IMR-90 (cell line): ENCODE measurements at regions not wholly inside any gene's neighbourhood (a gene's known extent, or its start where the extent isn't known, plus 50 kb on each side); places are given as distances from the start of the nearest gene placed in this dataset.

Experiments used
- ATAC-seq: fragments of 200-7000 bp; cut with Tn5 transposase; 2 replicates; pipeline ENCODE4 v1.9.1; 2020; ENCODE audit warnings: low read depth, mild to moderate bottlenecking, moderate library complexity
- BruUV-seq: library from RNA; stranded (reverse); fragments of 400-500 nt; replicated peaks from 2 replicates; lab custom pipeline; 2021; lab: Mats Ljungman, UMichigan
- CTCF ChIA-PET: fragments of 300-600 bp; formaldehyde crosslinking; extraction: SDS; loops from one replicate; lab custom pipeline; 2021; ENCODE audit warnings: antibody characterized with exemption; lab: Yijun Ruan, JAX
- POLR2A ChIA-PET: fragments of 300-600 bp; sonication (Branson Sonifier 250); formaldehyde crosslinking; loops from one replicate; lab custom pipeline; 2022; ENCODE audit warnings: antibody characterized with exemption; ENCODE audit not compliant: unreplicated experiment; lab: Charles Lee
- DNase-seq: peaks from one replicate; pipeline ENCODE4 v3.0.0; 2013
- H2AFZ ChIP-seq: replicated peaks from 2 replicates; pipeline ENCODE3; 2013; ENCODE audit warnings: low read length, mild to moderate bottlenecking; ENCODE audit not compliant: poor library complexity
- H2AK5ac ChIP-seq: 2 replicates; pipeline ENCODE4 v1.6.1; 2013; ENCODE audit warnings: low read depth, low read length, inconsistent platforms
- H2AK9ac ChIP-seq: replicated peaks from 2 replicates; pipeline ENCODE3; 2013; ENCODE audit warnings: mild to moderate bottlenecking, low read depth, low read length, moderate library complexity; ENCODE audit not compliant: poor library complexity
- H2BK120ac ChIP-seq: 2 replicates; pipeline ENCODE4 v1.6.1; 2013; ENCODE audit warnings: low read depth, low read length, inconsistent platforms
- H2BK15ac ChIP-seq: 3 replicates; pipeline ENCODE4 v1.6.1; 2013; ENCODE audit warnings: low read depth, low read length, inconsistent platforms
- H2BK20ac ChIP-seq: 2 replicates; pipeline ENCODE4 v1.6.1; 2013; ENCODE audit warnings: low read depth, mild to moderate bottlenecking, inconsistent platforms, low read length, moderate library complexity
- H2BK5ac ChIP-seq: 2 replicates; pipeline ENCODE4 v1.6.1; 2013; ENCODE audit warnings: mild to moderate bottlenecking, low read depth, low read length, inconsistent platforms; ENCODE audit not compliant: poor library complexity, severe bottlenecking
- H3K14ac ChIP-seq: replicated peaks from 2 replicates; pipeline ENCODE4 v1.6.1; 2013; ENCODE audit warnings: low read depth, low read length, inconsistent platforms
- H3K18ac ChIP-seq: 2 replicates; pipeline ENCODE4 v1.6.1; 2013; ENCODE audit warnings: low read depth, low read length, control low read depth
- H3K23ac ChIP-seq: 2 replicates; pipeline ENCODE4 v1.6.1; 2013; ENCODE audit warnings: low read depth, low read length, inconsistent platforms
- H3K27ac ChIP-seq: 2 replicates; pipeline ENCODE4 v1.5.1; 2013; ENCODE audit warnings: mild to moderate bottlenecking, control low read depth, low read length; ENCODE audit not compliant: insufficient read depth
- H3K27me3 ChIP-seq: 2 replicates; pipeline ENCODE4 v1.6.1; 2013; ENCODE audit warnings: low read length; ENCODE audit not compliant: control insufficient read depth, insufficient read depth
- H3K36me3 ChIP-seq: 2 replicates; pipeline ENCODE4 v1.6.1; 2013; ENCODE audit warnings: low read length, mixed read lengths; ENCODE audit not compliant: control insufficient read depth, insufficient read depth
- H3K4ac ChIP-seq: 2 replicates; pipeline ENCODE4 v1.6.1; 2013; ENCODE audit warnings: low read depth, low read length, inconsistent platforms
- H3K4me1 ChIP-seq: 2 replicates; pipeline ENCODE4 v1.6.1; 2013; ENCODE audit warnings: low read length, mixed read lengths; ENCODE audit not compliant: control insufficient read depth, insufficient read depth
- H3K4me2 ChIP-seq: 2 replicates; pipeline ENCODE4 v1.6.1; 2013; ENCODE audit warnings: low read depth, mild to moderate bottlenecking, control low read depth, low read length, moderate library complexity
- H3K4me3 ChIP-seq: 2 replicates; pipeline ENCODE4 v1.5.1; 2013; ENCODE audit warnings: low read depth, mild to moderate bottlenecking, control low read depth, low read length, moderate library complexity; ENCODE audit not compliant: insufficient read depth
- H3K56ac ChIP-seq: 2 replicates; pipeline ENCODE4 v1.6.1; 2013; ENCODE audit warnings: low read length, inconsistent platforms; ENCODE audit not compliant: insufficient read depth; ENCODE audit errors: extremely low read depth
- H3K79me1 ChIP-seq, 2 experiments: 2 replicates each; pipeline ENCODE4 v1.6.1; 2013; ENCODE audit warnings: low read length in 2 of 2, inconsistent platforms in 1 of 2, low read depth in 1 of 2
- H3K9ac ChIP-seq: 2 replicates; pipeline ENCODE4 v1.6.1; 2013; ENCODE audit warnings: low read depth, low read length, control low read depth
- H3K9me1 ChIP-seq: 2 replicates; pipeline ENCODE4 v1.6.1; 2013; ENCODE audit warnings: low read length, inconsistent platforms; ENCODE audit not compliant: insufficient read depth
- H3K9me3 ChIP-seq: 2 replicates; pipeline ENCODE4 v1.6.1; 2013; ENCODE audit warnings: low read length; ENCODE audit not compliant: control insufficient read depth, insufficient read depth
- H4K20me1 ChIP-seq: 2 replicates; pipeline ENCODE4 v1.6.1; 2013; ENCODE audit warnings: low read length, inconsistent platforms; ENCODE audit not compliant: insufficient read depth
- H4K5ac ChIP-seq: 2 replicates; pipeline ENCODE4 v1.6.1; 2013; ENCODE audit warnings: mild to moderate bottlenecking, low read depth, low read length, control low read depth
- H4K8ac ChIP-seq, 2 experiments: 2 replicates each; pipeline ENCODE4 v1.6.1; 2013; ENCODE audit warnings: low read depth in 2 of 2, low read length in 2 of 2, control low read depth in 1 of 2, inconsistent platforms in 1 of 2
- H4K91ac ChIP-seq: 2 replicates; pipeline ENCODE4 v1.6.1; 2013; ENCODE audit warnings: low read depth, low read length, inconsistent platforms; ENCODE audit not compliant: insufficient read depth
- BHLHE40 ChIP-seq: fragments of 150-350 bp; IDR thresholded peaks from 2 replicates; pipeline ENCODE4 v1.6.1; 2016; ENCODE audit warnings: mild to moderate bottlenecking, low read depth, low read length
- MAFK ChIP-seq: IDR thresholded peaks from 2 replicates; pipeline ENCODE4 v1.6.1; 2012; ENCODE audit warnings: low read depth, low read length, improper control_type of control experiment
- RFX5 ChIP-seq: IDR thresholded peaks from 2 replicates; pipeline ENCODE4 v1.8.0; 2012; ENCODE audit warnings: low read depth, mild to moderate bottlenecking, low read length, moderate library complexity
- WGBS, 2 experiments: methylation state at CpG; one replicate each; pipeline versions ENCODE4 v1.1.5 to v1.1.7; 2013; ENCODE audit warnings: missing lambda C conversion rate in 2 of 2; ENCODE audit not compliant: insufficient read length in 1 of 2; ENCODE audit errors: extremely low coverage in 2 of 2; 5-methylcytosine and 5-hydroxymethylcytosine counted together
- dilution Hi-C: fragments of 300-500 bp; cut with HindIII; formaldehyde crosslinking; loops from one replicate; pipeline ENCODE4 v1.14.3; 2018; ENCODE audit warnings: low sequenced_read_pairs; ENCODE audit not compliant: unreplicated experiment
- in situ Hi-C: fragments of 300-500 bp; cut with MboI; formaldehyde crosslinking; loops from 3 replicates; pipeline ENCODE4 v1.14.3; 2019; ENCODE audit warnings: low sequenced_read_pairs, inconsistent platforms, mixed read lengths
- intact Hi-C: fragments of 100-400 bp; cut with micrococcal nuclease; formaldehyde crosslinking; loops from 2 replicates; pipeline ENCODE4 v1.10.0; 2022

DNA sequence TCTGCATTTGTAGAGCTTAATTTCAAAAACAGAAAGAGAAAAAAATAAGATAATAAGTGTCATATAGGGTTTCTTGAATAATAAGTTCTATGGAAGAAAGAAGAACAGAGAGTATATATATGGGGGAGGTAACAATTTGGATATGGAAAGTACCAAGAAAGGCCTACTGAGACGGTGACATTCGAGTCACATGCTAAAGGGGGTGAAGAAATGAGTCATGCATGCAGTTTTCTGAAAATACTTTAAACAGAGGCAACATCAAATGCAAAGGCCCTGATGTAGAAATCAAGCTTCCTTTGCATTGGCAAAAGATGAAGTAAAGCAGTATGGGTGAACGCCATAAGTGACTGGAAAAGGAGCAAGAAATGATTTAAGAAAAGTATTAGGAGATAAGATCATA, 371.6 kb upstream of the ZNF385D start:
- no peak overlapping the region for H3K14ac ChIP-seq
- H3K36me3 ChIP-seq, result no peaks in the 10 kb centered on the region
- H3K4me3 ChIP-seq, result no peak overlapping the region
- no peaks in the 10 kb centered on the region for H3K27me3 ChIP-seq
- POLR2A ChIA-PET, result no interaction called here
- no peak overlapping the region for H3K18ac ChIP-seq
- H2BK20ac ChIP-seq, result no peak overlapping the region
- no TSS peak for BruUV-seq
- no peak overlapping the region for H2AK9ac ChIP-seq
- H4K5ac ChIP-seq, result no peak overlapping the region
- ATAC-seq, result no peak
- H3K4me1 ChIP-seq, result no peaks in the 10 kb centered on the region
- no peaks in the 10 kb centered on the region for H3K79me1 ChIP-seq
- H3K9me1 ChIP-seq, result no peaks in the 10 kb centered on the region
- no peak for TF ChIP-seq BHLHE40
- no peak for TF ChIP-seq RFX5
- TF ChIP-seq MAFK, result no peak
- no peaks in the 10 kb centered on the region for H4K20me1 ChIP-seq
- H3K4ac ChIP-seq, result no peak overlapping the region
- H3K23ac ChIP-seq, result no peak overlapping the region
- H2AFZ ChIP-seq, result no peak overlapping the region
- H3K9ac ChIP-seq, result no peak overlapping the region
- intact Hi-C loops (no loop called here), in situ Hi-C loops (loop anchor here (25.0 kb wide), 2 partner anchors 1610 to 1785 kb away; no protein-coding TSS in a partner anchor), dilution Hi-C loops (no loop called here)
- no peak overlapping the region for H4K8ac ChIP-seq
- H3K9me3 ChIP-seq, result no peaks in the 10 kb centered on the region
- no peak overlapping the region for H3K27ac ChIP-seq
- 60% methylated on average over 2 of the region's 3 CpGs; no CpG with 5 or more reads in 1 of the 2 experiments for WGBS, 2 experiments
- no peak overlapping the region for H2BK5ac ChIP-seq
- H3K56ac ChIP-seq, result no peak overlapping the region
- CTCF ChIA-PET, result no interaction called here
- no peak overlapping the region for H2BK15ac ChIP-seq
- H4K91ac ChIP-seq, result no peak overlapping the region
- H2BK120ac ChIP-seq, result no peak overlapping the region
- H2AK5ac ChIP-seq, result no peak overlapping the region
- no peak overlapping the region for H3K4me2 ChIP-seq
- DNase-seq, result no peak
